22Rv1 (cell line): ENCODE measurements at regions not wholly inside any gene's neighbourhood (a gene's known extent, or its start where the extent isn't known, plus 50 kb on each side); places are given as distances from the start of the nearest gene placed in this dataset.

Experiments
- CTCF ChIP-seq: fragments of 450-650 bp; IDR thresholded peaks from 2 replicates; pipeline ENCODE4 v1.5.1; 2017; ENCODE audit warnings: mild to moderate bottlenecking
- ZFX ChIP-seq: fragments of 450-650 bp; IDR thresholded peaks from 2 replicates; pipeline ENCODE4 v1.6.1; 2017; ENCODE audit warnings: antibody characterized with exemption, borderline replicate concordance

- TF ChIP-seq CTCF = no peak
- TF ChIP-seq ZFX = no peak
Measured at GRCh38 chr1:21379571-21379970, 60.4 kb upstream of the NBPF3 start.
